KBM-7 (cell line): ENCODE measurements at regions not wholly inside any gene's neighbourhood (a gene's known extent, or its start where the extent isn't known, plus 50 kb on each side); places are given as distances from the start of the nearest gene placed in this dataset.

Source experiments
- DNase-seq: peaks from one replicate; pipeline ENCODE4 v3.0.0-alpha.2; 2015
- in situ Hi-C: fragments of 300-500 bp; cut with MboI; formaldehyde crosslinking; loops from 2 replicates; pipeline ENCODE4 v1.14.3; 2020; ENCODE audit warnings: low sequenced_read_pairs, low pct_unique_long_range_greater_than_20kb, mixed read lengths

DNA sequence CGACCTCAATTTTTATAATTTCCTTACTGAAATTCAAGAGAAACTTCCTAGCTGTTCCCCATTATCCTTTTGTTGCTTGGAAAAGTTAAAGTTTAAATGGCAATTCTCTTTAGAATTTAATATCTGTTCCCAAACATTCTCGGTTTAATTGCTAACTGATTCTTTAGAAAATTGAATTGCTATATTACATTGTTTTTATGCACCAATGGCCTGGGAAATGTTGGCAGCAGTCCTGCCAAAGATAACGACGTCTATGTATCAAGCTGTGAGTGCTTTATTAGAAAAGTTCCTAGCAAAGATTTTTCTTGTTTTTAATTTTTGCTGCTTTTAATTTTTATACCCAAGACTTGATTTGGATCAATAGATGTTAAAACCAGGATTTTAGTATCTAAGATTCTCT, 167.8 kb upstream of the HDAC4 start:
- DNase-seq = no peak
- in situ Hi-C loops = no loop called here

DNA sequence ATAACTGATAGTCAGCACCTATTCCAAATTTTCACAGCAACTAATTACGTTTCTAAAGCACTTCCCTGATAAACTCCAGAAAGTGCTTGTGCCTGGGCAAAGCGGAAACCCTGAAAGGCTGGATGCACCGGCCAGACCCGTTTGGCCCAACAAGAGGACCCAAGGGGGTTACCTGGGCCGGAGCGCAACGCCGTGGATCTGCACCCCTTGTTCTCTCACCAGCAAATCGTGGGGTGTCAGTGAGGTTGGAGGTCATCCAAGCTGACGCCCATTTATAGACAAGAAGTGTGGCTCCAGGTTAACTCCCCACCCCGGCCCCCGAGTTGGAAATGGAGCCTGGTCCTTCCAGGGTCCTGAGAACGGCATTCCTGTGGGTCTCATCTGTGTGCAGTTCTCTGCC, 167.0 kb upstream of the HDAC4 start:
- no peak for DNase-seq

GRCh38 chr2:239566995-239567568, 166.3 kb upstream of the HDAC4 start:
- in situ Hi-C loops = no loop called here
- DNase-seq = no peak

More for the DNA sequence above, 167.0 kb upstream of the HDAC4 start:
- in situ Hi-C loops = no loop called here

- DNase-seq = no peak
- in situ Hi-C loops = no loop called here
These were observed 165.6 kb upstream of the HDAC4 start for GRCh38 chr2:239566162-239566994.

DNA sequence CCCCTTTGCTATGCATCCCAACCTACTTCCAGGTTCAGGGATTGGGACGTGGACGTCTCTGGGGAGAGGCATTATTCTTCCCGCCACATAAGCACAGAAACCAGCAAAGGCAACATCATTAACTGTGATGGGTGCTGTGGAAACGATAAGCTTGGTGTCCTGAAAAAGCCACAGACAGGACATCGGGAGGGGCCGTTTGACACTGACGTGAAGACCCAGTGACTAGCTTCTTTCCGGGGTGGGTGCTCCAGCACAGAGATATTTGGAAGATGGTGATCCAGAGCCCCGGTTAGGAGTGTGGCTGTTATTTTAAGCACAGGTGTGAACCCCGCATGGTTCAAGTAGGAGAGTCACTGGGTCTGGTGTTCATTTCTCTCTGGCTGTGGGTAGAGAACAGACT, 163.8 kb upstream of the HDAC4 start:
- DNase-seq = no peak
- in situ Hi-C loops = no loop called here

GRCh38 chr2:239563561-239563960, 162.7 kb upstream of the HDAC4 start:
- in situ Hi-C loops = no loop called here
- no peak for DNase-seq

DNA sequence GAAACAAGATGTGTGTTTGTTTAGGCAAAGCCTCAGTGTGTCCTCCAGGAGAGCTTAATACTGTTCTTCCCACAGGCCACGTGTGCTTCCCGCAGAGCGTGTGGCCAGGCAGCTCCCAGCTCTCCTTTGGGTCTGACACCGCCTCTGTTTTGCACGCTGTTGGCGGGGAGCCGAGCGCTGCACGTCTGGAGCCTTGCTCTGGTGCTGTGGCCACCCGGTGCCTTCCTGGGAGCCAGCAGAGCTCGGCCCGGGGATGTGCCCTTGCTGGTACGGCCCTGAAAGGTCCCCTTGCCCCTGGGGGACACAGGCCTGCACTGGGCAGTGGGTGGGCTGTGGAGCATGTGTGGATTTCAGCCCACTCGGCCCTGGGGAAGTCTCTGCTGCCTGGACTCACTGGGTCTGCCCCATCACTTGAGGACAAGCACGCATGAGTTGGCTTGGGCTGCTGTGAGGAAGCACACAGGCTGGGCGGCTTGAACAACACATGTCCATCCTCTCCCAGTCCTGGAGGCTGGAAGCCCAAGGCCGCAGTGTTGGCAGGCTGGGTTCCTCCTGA, 160.7 kb upstream of the HDAC4 start:
- in situ Hi-C loops = no loop called here

DNA sequence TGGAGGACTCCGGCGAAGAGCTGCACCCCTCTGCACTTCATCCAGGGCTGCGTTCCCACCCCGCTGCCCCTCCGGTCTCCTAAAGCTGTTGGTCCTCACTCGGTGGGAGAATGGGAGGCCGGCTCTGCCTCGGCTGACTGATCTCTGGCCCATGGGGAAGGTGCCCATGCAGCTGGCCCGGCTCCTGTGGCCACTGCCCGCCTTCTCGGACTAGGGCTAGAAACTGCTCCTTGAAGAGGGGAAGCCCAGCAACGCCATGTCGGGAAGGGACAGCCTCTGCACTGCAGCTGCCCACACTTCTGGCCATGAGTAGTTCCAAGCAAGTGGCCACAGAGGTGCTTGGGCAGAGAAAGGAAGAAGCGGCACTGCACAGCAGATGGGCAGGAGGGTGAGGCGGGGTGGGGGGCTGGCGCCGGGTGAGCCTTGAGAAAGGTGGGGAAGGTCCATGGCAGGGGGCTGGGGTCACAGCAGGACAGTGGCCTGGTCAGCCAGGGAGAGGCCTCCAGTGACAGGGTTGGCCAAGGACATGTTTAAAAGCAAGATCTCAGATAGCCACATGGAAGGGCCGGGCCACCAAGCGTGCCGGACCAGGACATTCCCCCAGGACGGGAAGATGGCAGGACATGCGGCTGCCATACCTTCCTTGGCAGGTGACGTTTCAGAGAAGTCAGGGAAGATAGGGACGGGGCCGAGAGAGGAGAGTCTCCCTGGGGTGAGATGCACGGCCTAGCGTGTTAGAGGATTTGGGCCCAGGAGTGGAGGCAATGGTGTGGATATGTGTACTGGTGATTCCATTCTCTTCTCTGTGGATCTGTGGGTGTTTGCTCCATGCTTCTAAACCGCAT, 158.8 kb upstream of the HDAC4 start:
- in situ Hi-C loops = no loop called here

More for the DNA sequence above, 160.7 kb upstream of the HDAC4 start:
- DNase-seq = no peak

DNA sequence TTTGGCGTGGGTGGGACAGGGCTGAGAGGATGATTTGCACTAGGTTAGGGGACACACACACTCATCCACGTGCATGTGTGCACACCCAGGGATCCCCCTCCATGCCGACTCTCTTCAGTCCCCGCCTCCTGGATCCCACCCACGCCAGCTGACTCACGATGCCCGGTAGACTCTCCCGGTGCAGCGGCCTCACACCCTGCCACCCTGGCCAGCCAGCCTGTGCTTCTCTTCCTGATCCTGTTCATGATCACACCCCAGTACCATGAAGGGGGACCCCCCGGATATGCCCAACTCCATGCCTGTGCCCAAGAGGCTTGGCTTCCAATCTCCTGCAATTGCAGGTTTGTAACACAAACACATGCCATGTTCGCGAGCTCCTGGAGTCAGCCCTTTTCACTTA, 157.8 kb upstream of the HDAC4 start:
- DNase-seq = no peak
- in situ Hi-C loops = no loop called here

More for the DNA sequence above, 158.8 kb upstream of the HDAC4 start:
- no peak for DNase-seq

- no peak for DNase-seq
- in situ Hi-C loops = no loop called here
These were observed 156.7 kb upstream of the HDAC4 start for GRCh38 chr2:239557516-239557915.

- in situ Hi-C loops = no loop called here
- no peak for DNase-seq
These were observed 154.7 kb upstream of the HDAC4 start for GRCh38 chr2:239555571-239555905.

DNA sequence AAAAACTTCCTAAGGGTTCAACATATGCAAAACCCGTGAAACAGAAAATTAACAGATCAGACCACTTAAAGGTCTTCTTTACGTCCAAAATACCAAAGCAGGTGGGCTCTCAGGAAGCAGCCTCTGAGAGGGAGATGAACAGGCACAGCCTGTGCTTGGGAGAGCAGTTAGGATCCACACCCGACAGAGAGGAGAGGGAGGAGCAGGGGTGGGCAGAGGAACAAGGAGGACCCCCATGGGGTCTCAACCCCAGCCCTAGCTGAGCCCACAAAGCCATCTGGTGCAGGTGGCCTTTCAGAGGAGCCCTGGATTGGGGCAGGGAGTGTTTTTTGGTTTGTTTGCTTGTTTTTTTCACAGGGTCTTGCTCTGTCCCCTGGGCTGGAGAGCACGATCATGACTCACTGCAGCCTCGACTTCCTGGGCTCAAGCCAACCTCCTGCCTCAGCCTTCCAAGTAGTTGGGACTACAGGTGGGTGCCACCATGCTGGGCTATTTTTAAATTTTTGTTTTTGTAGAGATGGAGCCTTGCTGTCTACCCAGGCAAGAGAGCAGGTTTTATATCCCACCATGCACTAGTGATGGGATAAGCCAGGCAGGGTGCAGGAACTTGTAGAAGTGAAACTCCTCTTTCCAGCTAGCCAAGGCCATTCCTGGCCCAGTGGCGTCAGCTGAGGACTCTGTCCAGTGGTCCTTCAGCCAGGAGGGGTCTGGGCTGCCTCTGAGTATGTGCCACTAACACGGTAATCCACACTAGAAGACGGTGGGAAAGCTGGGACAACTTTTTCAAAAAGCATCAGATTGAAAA, 154.1 kb upstream of the HDAC4 start:
- in situ Hi-C loops = no loop called here

GRCh38 chr2:239553376-239554000, 152.7 kb upstream of the HDAC4 start:
- no peak for DNase-seq

More for the DNA sequence above, 154.1 kb upstream of the HDAC4 start:
- DNase-seq = no peak

GRCh38 chr2:239552213-239552926, 151.6 kb upstream of the HDAC4 start:
- no peak for DNase-seq
- in situ Hi-C loops = no loop called here

More at GRCh38 chr2:239553376-239554000, 152.7 kb upstream of the HDAC4 start:
- in situ Hi-C loops = no loop called here

DNA sequence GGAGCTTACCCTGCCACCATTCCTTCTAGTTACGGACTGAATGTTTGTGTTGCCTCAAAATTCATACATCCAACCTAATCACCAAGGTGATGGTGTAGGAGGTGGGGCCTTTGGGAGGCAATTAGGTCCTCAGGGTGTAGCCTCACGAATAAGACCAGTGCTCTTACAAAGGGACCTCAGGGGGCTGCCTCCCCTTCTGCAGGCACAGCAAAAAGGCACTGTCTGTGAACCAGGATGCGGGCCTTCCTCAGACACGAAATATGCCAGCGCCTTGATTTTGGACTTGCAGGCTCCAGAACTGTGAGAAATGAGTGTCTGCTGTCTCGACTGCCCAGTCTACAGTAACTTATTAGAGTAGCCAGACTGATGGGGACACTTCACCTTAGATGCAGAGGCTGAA, 150.4 kb upstream of the HDAC4 start:
- DNase-seq = no peak
- in situ Hi-C loops = no loop called here

DNA sequence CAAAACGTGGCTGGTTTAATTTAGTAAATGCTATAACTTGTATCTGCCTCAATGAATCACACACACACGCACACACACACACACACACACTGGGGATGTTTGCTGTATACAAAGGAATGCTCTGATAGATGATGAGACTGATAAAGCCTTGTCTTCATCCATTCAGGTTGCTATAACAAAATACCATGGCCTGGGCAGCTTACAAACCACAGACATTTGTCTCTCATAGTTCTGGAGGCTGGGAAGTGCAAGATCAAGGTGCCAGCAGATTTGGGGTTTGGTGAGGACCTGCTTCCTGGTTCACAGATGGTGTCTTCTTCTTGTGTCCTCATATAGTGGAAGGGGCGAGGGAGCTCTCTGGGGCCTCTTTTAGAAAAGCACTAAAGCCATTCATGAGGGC, 149.5 kb upstream of the HDAC4 start:
- no peak for DNase-seq
- in situ Hi-C loops = no loop called here

- no peak for DNase-seq
- in situ Hi-C loops = no loop called here
These were observed 149.0 kb upstream of the HDAC4 start for GRCh38 chr2:239549711-239550255.
